HepG2 (cell line): ENCODE measurements at regions not wholly inside any gene's neighbourhood (a gene's known extent, or its start where the extent isn't known, plus 50 kb on each side); places are given as distances from the start of the nearest gene placed in this dataset.

ENCODE experiments used
- AGO2 ChIP-seq: fragments of 200-400 bp; formaldehyde crosslinking; optimal IDR thresholded peaks from 2 replicates; pipeline ENCODE3; 2017; ENCODE audit warnings: mild to moderate bottlenecking, low read depth, low read length, moderate library complexity
- CEBPB ChIP-seq: IDR thresholded peaks from 2 replicates; pipeline ENCODE4 v1.6.1; 2011; ENCODE audit warnings: low read depth, low read length, improper control_type of control experiment, borderline replicate concordance
- FOSL2 ChIP-seq: sonication (generic); formaldehyde crosslinking; IDR thresholded peaks from 2 replicates; pipeline ENCODE4 v1.4.0; 2020; ENCODE audit warnings: missing genetic modification reagents
- JUND ChIP-seq: sonication (generic); formaldehyde crosslinking; IDR thresholded peaks from 2 replicates; pipeline ENCODE4 v1.8.0; 2022; ENCODE audit warnings: mild to moderate bottlenecking, missing genetic modification reagents
- KDM5A ChIP-seq: fragments of 200-600 bp; sonication (generic); IDR thresholded peaks from 2 replicates; pipeline ENCODE4 v1.7.0; 2018; ENCODE audit warnings: antibody characterized with exemption, mild to moderate bottlenecking, low read length, borderline replicate concordance
- KMT2B ChIP-seq: IDR thresholded peaks from 2 replicates; pipeline ENCODE4 v1.6.1; 2016; ENCODE audit warnings: missing genetic modification reagents, missing compliant biosample characterization
- MBNL3 ChIP-seq: fragments of 250-450 bp; sonication (Bioruptor Pico); conservative IDR thresholded peaks from 2 replicates; pipeline ENCODE4 v1.8.0; 2022; ENCODE audit warnings: mild to moderate bottlenecking, inconsistent platforms
- NFKB2 ChIP-seq: sonication (generic); formaldehyde crosslinking; IDR thresholded peaks from 2 replicates; pipeline ENCODE4 v1.4.0; 2020; ENCODE audit warnings: missing genetic modification reagents, borderline replicate concordance
- PHF8 ChIP-seq: sonication (generic); formaldehyde crosslinking; IDR thresholded peaks from 2 replicates; pipeline ENCODE4 v1.5.0; 2020; ENCODE audit warnings: missing genetic modification reagents
- PRPF4 ChIP-seq: fragments of 200-400 bp; formaldehyde crosslinking; IDR thresholded peaks from 2 replicates; pipeline ENCODE4 v1.6.1; 2016; ENCODE audit warnings: low read length, low read depth; ENCODE audit not compliant: poor library complexity, severe bottlenecking
- RCOR2 ChIP-seq: IDR thresholded peaks from 2 replicates; pipeline ENCODE4 v1.6.1; 2016; ENCODE audit warnings: missing biosample characterization, missing genetic modification reagents
- REPIN1 ChIP-seq: sonication (generic); formaldehyde crosslinking; IDR thresholded peaks from 2 replicates; pipeline ENCODE4 v1.8.0; 2022; ENCODE audit warnings: missing genetic modification reagents, low read depth, mild to moderate bottlenecking, borderline replicate concordance
- SETDB1 ChIP-seq: sonication (generic); formaldehyde crosslinking; IDR thresholded peaks from 2 replicates; pipeline ENCODE4 v1.5.1; 2020; ENCODE audit warnings: missing genetic modification reagents, mild to moderate bottlenecking, borderline replicate concordance
- TBX2 ChIP-seq: sonication (generic); formaldehyde crosslinking; IDR thresholded peaks from 2 replicates; pipeline ENCODE4 v1.5.0; 2020; ENCODE audit warnings: missing genetic modification reagents, mild to moderate bottlenecking, borderline replicate concordance
- TRIM24 ChIP-seq: sonication (generic); formaldehyde crosslinking; IDR thresholded peaks from 2 replicates; pipeline ENCODE4 v1.8.0; 2022; ENCODE audit warnings: mild to moderate bottlenecking, missing genetic modification reagents
- XRCC5 ChIP-seq: fragments of 200-400 bp; formaldehyde crosslinking; optimal IDR thresholded peaks from 2 replicates; pipeline ENCODE3; 2017; ENCODE audit warnings: mild to moderate bottlenecking, low read length
- ZC3H4 ChIP-seq: sonication (generic); formaldehyde crosslinking; IDR thresholded peaks from 2 replicates; pipeline ENCODE4 v1.4.0; 2020; ENCODE audit warnings: missing genetic modification reagents, borderline replicate concordance
- ZFP36L2 ChIP-seq: sonication (generic); formaldehyde crosslinking; IDR thresholded peaks from 2 replicates; pipeline ENCODE4 v1.4.0; 2020; ENCODE audit warnings: missing genetic modification reagents
- ZMYM4 ChIP-seq: sonication (generic); formaldehyde crosslinking; IDR thresholded peaks from 2 replicates; pipeline ENCODE4 v1.8.1; 2023; ENCODE audit warnings: mild to moderate bottlenecking, missing genetic modification reagents
- ZNF101 ChIP-seq: sonication (generic); formaldehyde crosslinking; IDR thresholded peaks from 2 replicates; pipeline ENCODE4 v1.4.0; 2020; ENCODE audit warnings: mild to moderate bottlenecking, low read depth, missing genetic modification reagents, borderline replicate concordance
- ZNF260 ChIP-seq: sonication (generic); formaldehyde crosslinking; IDR thresholded peaks from 2 replicates; pipeline ENCODE4 v1.4.0; 2020; ENCODE audit warnings: missing genetic modification reagents, low read depth, mild to moderate bottlenecking, borderline replicate concordance
- ZNF331 ChIP-seq: sonication (generic); formaldehyde crosslinking; IDR thresholded peaks from 2 replicates; pipeline ENCODE4 v1.4.0; 2020; ENCODE audit warnings: missing genetic modification reagents
- ZNF33B ChIP-seq: sonication (generic); formaldehyde crosslinking; IDR thresholded peaks from 2 replicates; pipeline ENCODE4 v1.5.1; 2020; ENCODE audit warnings: mild to moderate bottlenecking, missing genetic modification reagents
- ZNF451 ChIP-seq: sonication (generic); formaldehyde crosslinking; IDR thresholded peaks from 2 replicates; pipeline ENCODE4 v1.5.0; 2020; ENCODE audit warnings: mild to moderate bottlenecking, missing genetic modification reagents
- ZNF616 ChIP-seq: sonication (generic); formaldehyde crosslinking; IDR thresholded peaks from 2 replicates; pipeline ENCODE4 v1.5.0; 2020; ENCODE audit warnings: low read depth, mild to moderate bottlenecking, missing genetic modification reagents
- ZNF780A ChIP-seq: sonication (generic); formaldehyde crosslinking; IDR thresholded peaks from 2 replicates; pipeline ENCODE4 v1.8.0; 2022; ENCODE audit warnings: mild to moderate bottlenecking, missing genetic modification reagents, moderate library complexity
- ZNF781 ChIP-seq: sonication (generic); formaldehyde crosslinking; IDR thresholded peaks from 2 replicates; pipeline ENCODE4 v1.5.1; 2020; ENCODE audit warnings: borderline replicate concordance, mild to moderate bottlenecking, missing genetic modification reagents; ENCODE audit errors: not compliant biosample characterization
- TF ChIP-seq, protein P1 (sequence below): sonication (generic); formaldehyde crosslinking; conservative IDR thresholded peaks from 2 replicates; pipeline ENCODE4 v1.8.0; 2022; ENCODE audit warnings: missing genetic modification reagents
- TF ChIP-seq, protein P2 (sequence below): IDR thresholded peaks from 2 replicates; pipeline ENCODE4 v1.6.1; 2016; ENCODE audit warnings: missing genetic modification reagents, missing compliant biosample characterization
- TF ChIP-seq, protein P3 (sequence below): sonication (generic); formaldehyde crosslinking; IDR thresholded peaks from 2 replicates; pipeline ENCODE4 v1.4.0; 2020; ENCODE audit warnings: mild to moderate bottlenecking, missing genetic modification reagents

DNA sequence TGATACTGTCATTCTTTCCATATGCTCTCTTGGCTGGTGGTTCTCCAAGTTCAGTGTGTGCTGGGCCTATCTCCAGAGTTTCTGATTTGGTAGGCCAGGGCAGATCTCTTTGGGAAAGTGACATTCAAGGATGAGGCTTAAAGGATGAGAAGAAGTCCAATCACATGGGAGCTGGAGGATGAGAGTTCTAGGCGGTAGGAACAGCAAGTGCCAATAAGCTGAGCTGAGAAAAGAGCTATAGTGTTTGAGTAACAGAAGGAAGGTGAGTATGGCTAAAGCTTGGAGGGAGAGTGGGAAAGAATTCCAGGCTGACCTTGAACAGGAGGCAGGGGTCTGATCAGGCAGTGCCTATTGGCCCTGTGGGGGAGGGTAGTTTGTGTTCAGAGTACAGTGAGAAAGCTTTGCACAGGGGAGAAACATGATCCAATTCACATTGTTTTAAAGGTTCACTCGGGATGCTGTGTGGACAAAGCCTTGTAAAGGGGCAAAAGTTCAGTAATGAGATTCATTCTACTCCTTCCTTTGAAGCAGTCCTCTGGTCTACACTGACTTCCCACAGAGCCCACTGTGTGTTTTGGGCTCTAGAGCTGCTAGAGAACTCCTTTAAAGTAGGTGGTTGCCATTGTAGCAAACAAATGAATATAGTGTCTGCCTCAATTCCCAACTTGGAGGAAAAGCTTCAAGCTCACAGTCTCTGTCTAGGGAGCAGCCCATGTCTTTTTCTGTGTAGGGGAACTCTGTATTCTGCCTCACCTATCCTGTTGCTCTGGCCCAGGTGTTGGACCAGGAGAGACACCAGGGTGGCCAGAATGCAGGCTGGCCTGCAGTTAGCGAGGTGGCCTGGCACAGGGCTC is 81.8 kb downstream of the FASTKD2 start (continued):
- TF ChIP-seq ZNF451 (CRISPR knock-in tag): no peak
- TF ChIP-seq, protein P1, sequence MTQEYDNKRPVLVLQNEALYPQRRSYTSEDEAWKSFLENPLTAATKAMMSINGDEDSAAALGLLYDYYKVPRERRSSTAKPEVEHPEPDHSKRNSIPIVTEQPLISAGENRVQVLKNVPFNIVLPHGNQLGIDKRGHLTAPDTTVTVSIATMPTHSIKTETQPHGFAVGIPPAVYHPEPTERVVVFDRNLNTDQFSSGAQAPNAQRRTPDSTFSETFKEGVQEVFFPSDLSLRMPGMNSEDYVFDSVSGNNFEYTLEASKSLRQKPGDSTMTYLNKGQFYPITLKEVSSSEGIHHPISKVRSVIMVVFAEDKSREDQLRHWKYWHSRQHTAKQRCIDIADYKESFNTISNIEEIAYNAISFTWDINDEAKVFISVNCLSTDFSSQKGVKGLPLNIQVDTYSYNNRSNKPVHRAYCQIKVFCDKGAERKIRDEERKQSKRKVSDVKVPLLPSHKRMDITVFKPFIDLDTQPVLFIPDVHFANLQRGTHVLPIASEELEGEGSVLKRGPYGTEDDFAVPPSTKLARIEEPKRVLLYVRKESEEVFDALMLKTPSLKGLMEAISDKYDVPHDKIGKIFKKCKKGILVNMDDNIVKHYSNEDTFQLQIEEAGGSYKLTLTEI (CRISPR knock-in tag): no peak
- TF ChIP-seq FOSL2 (CRISPR knock-in tag): no peak; the same call in 1 of the 2 replicates
- no peak for TF ChIP-seq RCOR2 (CRISPR knock-in tag)
- TF ChIP-seq, protein P2, sequence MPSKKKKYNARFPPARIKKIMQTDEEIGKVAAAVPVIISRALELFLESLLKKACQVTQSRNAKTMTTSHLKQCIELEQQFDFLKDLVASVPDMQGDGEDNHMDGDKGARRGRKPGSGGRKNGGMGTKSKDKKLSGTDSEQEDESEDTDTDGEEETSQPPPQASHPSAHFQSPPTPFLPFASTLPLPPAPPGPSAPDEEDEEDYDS: peak; percentile 21; the same call in 1 of the 2 replicates
- TF ChIP-seq REPIN1 (CRISPR knock-in tag): peak; percentile 76; the same call in 1 of the 2 replicates
- no peak; the same call in 1 of the 2 replicates for TF ChIP-seq TBX2 (CRISPR knock-in tag)
- TF ChIP-seq, protein P3, sequence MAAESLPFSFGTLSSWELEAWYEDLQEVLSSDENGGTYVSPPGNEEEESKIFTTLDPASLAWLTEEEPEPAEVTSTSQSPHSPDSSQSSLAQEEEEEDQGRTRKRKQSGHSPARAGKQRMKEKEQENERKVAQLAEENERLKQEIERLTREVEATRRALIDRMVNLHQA (CRISPR knock-in tag): no peak
- no peak for TF ChIP-seq ZNF101 (CRISPR knock-in tag)
- no peak for TF ChIP-seq ZNF780A (CRISPR knock-in tag)
- no peak for TF ChIP-seq KMT2B (CRISPR knock-in tag)
- no peak for TF ChIP-seq ZFP36L2 (CRISPR knock-in tag)
- TF ChIP-seq MBNL3 (CRISPR knock-in tag): no peak
- no peak for TF ChIP-seq PHF8 (CRISPR knock-in tag)
- TF ChIP-seq SETDB1 (CRISPR knock-in tag): no peak
- no peak for TF ChIP-seq TRIM24 (CRISPR knock-in tag)
- TF ChIP-seq NFKB2 (CRISPR knock-in tag): no peak; the same call in 1 of the 2 replicates
- TF ChIP-seq ZNF781 (CRISPR knock-in tag): peak; percentile 71
- TF ChIP-seq CEBPB: no peak
- TF ChIP-seq JUND: no peak
- no peak for TF ChIP-seq KDM5A
- TF ChIP-seq ZC3H4 (CRISPR knock-in tag): no peak
- no peak for TF ChIP-seq AGO2
- no peak for TF ChIP-seq ZNF260 (CRISPR knock-in tag)
- peak; percentile 37 for TF ChIP-seq XRCC5
- TF ChIP-seq ZMYM4: peak; percentile 96
- no peak for TF ChIP-seq ZNF33B (CRISPR knock-in tag)
- TF ChIP-seq ZNF331 (CRISPR knock-in tag): peak; percentile 90
- no peak for TF ChIP-seq ZNF616 (CRISPR knock-in tag)
- TF ChIP-seq PRPF4: no peak
